ENCODE measurements at regions not wholly inside any gene's neighbourhood (a gene's known extent, or its start where the extent isn't known, plus 50 kb on each side); places are given as distances from the start of the nearest gene placed in this dataset.

DNA sequence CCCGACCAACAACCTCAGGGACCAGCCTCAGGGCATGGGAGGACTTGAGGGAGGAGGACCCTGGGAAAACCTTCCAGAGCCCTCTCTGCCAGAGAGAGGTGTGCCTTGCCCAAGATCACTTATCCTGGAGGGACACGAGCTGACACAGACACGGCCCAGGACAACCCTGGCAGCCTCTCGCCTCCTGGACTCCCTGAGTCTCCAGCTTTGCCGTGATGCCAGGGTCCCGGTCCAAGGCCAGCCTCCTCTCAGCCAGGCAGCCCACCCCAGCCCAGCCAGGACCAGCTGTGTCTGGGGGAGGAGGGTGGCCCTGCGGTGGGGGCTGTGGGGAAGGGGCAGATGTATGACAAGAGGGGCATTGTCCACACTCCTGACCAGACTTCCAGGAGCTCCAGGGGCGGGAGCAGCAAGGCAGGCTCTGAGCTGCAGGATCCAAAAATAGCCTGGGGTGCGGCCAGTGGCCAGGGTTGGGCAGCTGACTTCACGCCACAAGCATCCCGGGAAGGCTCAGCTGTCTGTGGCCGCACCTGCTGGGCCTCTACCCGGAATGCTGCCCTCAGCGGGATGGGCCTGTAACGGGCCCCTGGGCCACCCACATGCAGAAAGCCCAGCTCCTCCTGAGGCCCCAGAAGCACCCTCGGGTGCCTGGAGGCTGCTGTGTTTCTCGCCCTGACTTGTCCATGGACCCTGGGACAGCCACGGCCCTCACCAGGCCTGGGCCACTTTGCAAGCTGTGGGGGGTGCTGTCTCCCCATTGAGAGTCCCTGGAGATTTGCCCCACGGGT is 65.5 kb upstream of the GPC1 start:
- no peak overlapping the region for H3K4me3 ChIP-seq (ENCODE audit: low read depth, low read length)
- no peaks in the 10 kb centered on the region for H3K9me3 ChIP-seq (ENCODE audit: control insufficient read depth, insufficient read depth, low read length)
- no peak overlapping the region for H3K9ac ChIP-seq (ENCODE audit: low read depth, low read length)
- H3K36me3 ChIP-seq (ENCODE audit: control insufficient read depth, insufficient read depth, low read length): no peaks in the 10 kb centered on the region
- no peaks in the 10 kb centered on the region for H3K27me3 ChIP-seq (ENCODE audit: control insufficient read depth, insufficient read depth, low read length)
- no peaks in the 10 kb centered on the region for H3K4me1 ChIP-seq (ENCODE audit: control insufficient read depth, insufficient read depth, low read length)
- H3K27ac ChIP-seq (ENCODE audit: low read depth, low read length): no peak overlapping the region

GRCh38 chr2:240371129-240372000 is 64.1 kb upstream of the GPC1 start:
- no peak overlapping the region for H3K9ac ChIP-seq (ENCODE audit: low read depth, low read length)

GRCh38 chr2:240372101-240372500 is 63.4 kb upstream of the GPC1 start:
- Histone ChIP-seq H3K27ac (ENCODE audit: low read depth, low read length) (no peak overlapping the region), H3K4me3 (ENCODE audit: low read depth, low read length) (no peak overlapping the region), H3K9ac (ENCODE audit: low read depth, low read length) (no peak overlapping the region), H3K9me3 (ENCODE audit: control insufficient read depth, insufficient read depth, low read length) (no peaks in the 10 kb centered on the region), H3K27me3 (ENCODE audit: control insufficient read depth, insufficient read depth, low read length) (no peaks in the 10 kb centered on the region), H3K36me3 (ENCODE audit: control insufficient read depth, insufficient read depth, low read length) (no peaks in the 10 kb centered on the region), H3K4me1 (ENCODE audit: control insufficient read depth, insufficient read depth, low read length) (no peaks in the 10 kb centered on the region)

More at GRCh38 chr2:240371129-240372000, 64.1 kb upstream of the GPC1 start:
- no peak overlapping the region for H3K4me3 ChIP-seq (ENCODE audit: low read depth, low read length)
- H3K4me1 ChIP-seq (ENCODE audit: control insufficient read depth, insufficient read depth, low read length): no peaks in the 10 kb centered on the region
- H3K9me3 ChIP-seq (ENCODE audit: control insufficient read depth, insufficient read depth, low read length): no peaks in the 10 kb centered on the region
- H3K36me3 ChIP-seq (ENCODE audit: control insufficient read depth, insufficient read depth, low read length): no peaks in the 10 kb centered on the region
- no peaks in the 10 kb centered on the region for H3K27me3 ChIP-seq (ENCODE audit: control insufficient read depth, insufficient read depth, low read length)
- no peak overlapping the region for H3K27ac ChIP-seq (ENCODE audit: low read depth, low read length)

- no peak overlapping the region for H3K9ac ChIP-seq (ENCODE audit: low read depth, low read length)
- H3K9me3 ChIP-seq (ENCODE audit: control insufficient read depth, insufficient read depth, low read length): no peaks in the 10 kb centered on the region
- no peak overlapping the region for H3K4me3 ChIP-seq (ENCODE audit: low read depth, low read length)
- H3K4me1 ChIP-seq (ENCODE audit: control insufficient read depth, insufficient read depth, low read length): no peaks in the 10 kb centered on the region
- H3K36me3 ChIP-seq (ENCODE audit: control insufficient read depth, insufficient read depth, low read length): no peaks in the 10 kb centered on the region
- no peaks in the 10 kb centered on the region for H3K27me3 ChIP-seq (ENCODE audit: control insufficient read depth, insufficient read depth, low read length)
- no peak overlapping the region for H3K27ac ChIP-seq (ENCODE audit: low read depth, low read length)
These were observed 62.1 kb upstream of the GPC1 start for GRCh38 chr2:240373289-240373885.

DNA sequence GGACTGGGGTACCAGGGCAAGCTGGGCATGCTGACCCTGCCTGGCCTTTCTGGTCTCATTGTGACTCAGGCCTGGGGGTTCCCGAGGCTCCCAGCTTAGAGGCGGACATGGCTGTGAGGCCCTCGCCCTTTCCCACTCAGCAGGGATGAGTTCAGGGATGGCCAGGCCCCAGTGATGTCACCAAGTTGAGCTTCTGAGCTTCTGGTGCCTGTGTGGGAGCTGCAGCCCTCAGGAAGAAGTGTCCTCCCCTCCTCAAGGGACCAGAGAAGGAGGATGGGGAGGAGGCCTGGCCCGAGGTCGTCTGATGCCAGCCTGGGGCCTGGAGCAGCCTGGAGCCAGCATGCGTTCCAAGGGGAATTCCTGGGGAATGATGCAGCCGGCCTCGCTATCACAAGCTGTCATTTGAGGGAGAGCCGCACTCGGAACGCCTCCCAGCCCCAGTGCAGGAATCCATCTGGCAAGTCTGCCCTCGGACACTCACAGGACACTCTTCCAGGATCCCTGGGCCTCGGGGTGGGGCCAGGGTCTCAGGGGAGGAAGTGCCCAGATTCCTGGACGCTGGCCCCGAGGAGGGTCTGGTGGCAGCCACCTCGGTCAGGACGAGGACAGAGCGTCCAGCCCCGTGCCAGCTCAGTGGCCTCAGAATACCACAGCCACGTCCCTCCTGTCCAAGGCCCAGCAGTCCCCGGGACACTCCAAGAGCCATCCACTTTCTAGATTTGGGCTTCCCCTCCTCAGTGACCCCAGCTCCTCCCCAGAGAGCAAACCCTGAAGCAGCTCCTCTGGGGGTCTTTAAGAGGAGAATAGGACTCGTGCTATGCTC is 61.2 kb upstream of the GPC1 start:
- no peaks in the 10 kb centered on the region for H3K4me1 ChIP-seq (ENCODE audit: control insufficient read depth, insufficient read depth, low read length)
- H3K4me3 ChIP-seq (ENCODE audit: low read depth, low read length): no peak overlapping the region
- no peaks in the 10 kb centered on the region for H3K36me3 ChIP-seq (ENCODE audit: control insufficient read depth, insufficient read depth, low read length)
- no peaks in the 10 kb centered on the region for H3K9me3 ChIP-seq (ENCODE audit: control insufficient read depth, insufficient read depth, low read length)
- H3K9ac ChIP-seq (ENCODE audit: low read depth, low read length): no peak overlapping the region
- no peaks in the 10 kb centered on the region for H3K27me3 ChIP-seq (ENCODE audit: control insufficient read depth, insufficient read depth, low read length)
- no peak overlapping the region for H3K27ac ChIP-seq (ENCODE audit: low read depth, low read length)

GRCh38 chr2:240375024-240375645 is 60.3 kb upstream of the GPC1 start:
- Histone ChIP-seq H3K27ac (ENCODE audit: low read depth, low read length) (no peak overlapping the region), H3K4me3 (ENCODE audit: low read depth, low read length) (no peak overlapping the region), H3K36me3 (ENCODE audit: control insufficient read depth, insufficient read depth, low read length) (no peaks in the 10 kb centered on the region), H3K9me3 (ENCODE audit: control insufficient read depth, insufficient read depth, low read length) (no peaks in the 10 kb centered on the region), H3K9ac (ENCODE audit: low read depth, low read length) (no peak overlapping the region), H3K4me1 (ENCODE audit: control insufficient read depth, insufficient read depth, low read length) (no peaks in the 10 kb centered on the region), H3K27me3 (ENCODE audit: control insufficient read depth, insufficient read depth, low read length) (no peaks in the 10 kb centered on the region)

GRCh38 chr2:240376739-240377138 is 58.7 kb upstream of the GPC1 start:
- H3K36me3 ChIP-seq (ENCODE audit: control insufficient read depth, insufficient read depth, low read length): no peaks in the 10 kb centered on the region
- no peaks in the 10 kb centered on the region for H3K9me3 ChIP-seq (ENCODE audit: control insufficient read depth, insufficient read depth, low read length)
- no peak overlapping the region for H3K9ac ChIP-seq (ENCODE audit: low read depth, low read length)
- no peaks in the 10 kb centered on the region for H3K27me3 ChIP-seq (ENCODE audit: control insufficient read depth, insufficient read depth, low read length)
- H3K27ac ChIP-seq (ENCODE audit: low read depth, low read length): no peak overlapping the region
- H3K4me1 ChIP-seq (ENCODE audit: control insufficient read depth, insufficient read depth, low read length): no peaks in the 10 kb centered on the region
- no peak overlapping the region for H3K4me3 ChIP-seq (ENCODE audit: low read depth, low read length)

GRCh38 chr2:240377366-240377765 is 58.1 kb upstream of the GPC1 start:
- H3K27me3 ChIP-seq (ENCODE audit: control insufficient read depth, insufficient read depth, low read length): no peaks in the 10 kb centered on the region
- no peaks in the 10 kb centered on the region for H3K9me3 ChIP-seq (ENCODE audit: control insufficient read depth, insufficient read depth, low read length)
- H3K9ac ChIP-seq (ENCODE audit: low read depth, low read length): no peak overlapping the region
- no peaks in the 10 kb centered on the region for H3K36me3 ChIP-seq (ENCODE audit: control insufficient read depth, insufficient read depth, low read length)
- H3K27ac ChIP-seq (ENCODE audit: low read depth, low read length): no peak overlapping the region
- no peaks in the 10 kb centered on the region for H3K4me1 ChIP-seq (ENCODE audit: control insufficient read depth, insufficient read depth, low read length)
- no peak overlapping the region for H3K4me3 ChIP-seq (ENCODE audit: low read depth, low read length)

DNA sequence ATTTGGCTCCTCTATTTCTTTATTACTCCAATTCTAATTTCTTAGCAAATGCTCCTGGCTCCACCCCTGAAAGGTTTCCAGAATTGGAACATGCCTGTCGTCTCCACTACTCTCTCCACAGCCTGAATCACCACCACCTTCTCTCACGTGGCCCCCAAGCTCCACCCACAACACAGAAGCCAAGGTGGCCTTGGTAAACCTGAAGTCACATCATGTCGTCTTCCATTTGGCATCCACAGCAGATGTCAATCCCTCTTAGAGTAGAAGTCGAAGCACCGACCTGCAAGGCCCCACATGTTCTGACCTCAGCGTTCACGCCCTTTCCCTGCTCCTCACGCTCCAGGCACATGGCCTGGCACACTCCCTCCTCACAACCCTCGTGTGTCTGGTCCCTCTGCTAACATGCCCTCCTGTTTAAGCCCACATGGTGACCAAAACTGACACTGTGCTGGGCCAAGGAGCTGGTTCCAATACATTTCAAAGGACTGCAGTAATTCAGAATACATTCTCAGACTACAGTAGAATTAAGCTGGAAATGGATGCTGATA is 56.3 kb upstream of the GPC1 start:
- Histone ChIP-seq H3K9me3 (ENCODE audit: control insufficient read depth, insufficient read depth, low read length) (no peaks in the 10 kb centered on the region), H3K27ac (ENCODE audit: low read depth, low read length) (no peak overlapping the region), H3K4me3 (ENCODE audit: low read depth, low read length) (no peak overlapping the region), H3K36me3 (ENCODE audit: control insufficient read depth, insufficient read depth, low read length) (no peaks in the 10 kb centered on the region), H3K27me3 (ENCODE audit: control insufficient read depth, insufficient read depth, low read length) (no peaks in the 10 kb centered on the region), H3K9ac (ENCODE audit: low read depth, low read length) (no peak overlapping the region), H3K4me1 (ENCODE audit: control insufficient read depth, insufficient read depth, low read length) (no peaks in the 10 kb centered on the region)

Measured in HUES48 (cell line).